Ovary (tissue), 7 donors: ENCODE measurements at regions not wholly inside any gene's neighbourhood (a gene's known extent, or its start where the extent isn't known, plus 50 kb on each side); places are given as distances from the start of the nearest gene placed in this dataset.
"Not testable (repeated sequence)": the region's sequence is repeated elsewhere in the genome, so short reads cannot be mapped to it uniquely, and the experiment has no call there.

Experiments
- DNase-seq, 5 donors: peaks; one replicate each; pipeline ENCODE4 v3.0.0-alpha.2; 2019 to 2020
- H3K27ac ChIP-seq, 2 donors: fragments of 200-600 bp; one replicate each; pipeline versions ENCODE4 v1.5.1 to v1.8.0; 2019 to 2022
- H3K27me3 ChIP-seq: fragments of 200-600 bp; one replicate; pipeline ENCODE4 v1.8.0; 2022
- H3K36me3 ChIP-seq: fragments of 200-600 bp; sonication (generic); one replicate; pipeline ENCODE4 v1.5.1; 2019
- H3K4me1 ChIP-seq: one replicate; pipeline ENCODE4 v1.8.1; 2013; ENCODE audit warnings: mild to moderate bottlenecking, moderate library complexity; ENCODE audit not compliant: insufficient read depth
- H3K4me3 ChIP-seq: fragments of 200-600 bp; sonication (generic); one replicate; pipeline ENCODE4 v1.5.1; 2017
- H3K9me3 ChIP-seq, 2 donors: fragments of 200-600 bp in 1 of 2; sonication (generic) in 1 of 2; one replicate each; pipeline versions ENCODE4 v1.5.1 to v1.8.1; 2013 to 2019; ENCODE audit warnings: mild to moderate bottlenecking in 1 of 2, moderate library complexity in 1 of 2
- CTCF ChIP-seq, 3 donors: fragments of 450-650 bp in 2 of 3; fragments of 200-600 bp in 1 of 3; IDR thresholded peaks; one replicate each; pipeline versions ENCODE4 v1.5.1 to v1.8.0; 2016 to 2022; ENCODE audit warnings: antibody characterized with exemption in 3 of 3, mild to moderate bottlenecking in 1 of 3
- EP300 ChIP-seq: sonication (generic); formaldehyde crosslinking; IDR thresholded peaks from one replicate; pipeline ENCODE4 v1.6.1; 2017; ENCODE audit warnings: antibody characterized with exemption
- POLR2A ChIP-seq: fragments of 450-650 bp; IDR thresholded peaks from one replicate; pipeline ENCODE4 v1.6.1; 2017; ENCODE audit warnings: antibody characterized with exemption, mild to moderate bottlenecking, moderate library complexity
- WGBS, 3 donors: extraction: QIAGEN DNeasy Blood & Tissue Kit in 1 of 3; methylation state at CpG; one replicate each; pipeline versions ENCODE4 v1.1.5 to v1.1.7; 2013 to 2017; 5-methylcytosine and 5-hydroxymethylcytosine counted together
- intact Hi-C, 4 donors: fragments of 100-400 bp; cut with DNase I; formaldehyde crosslinking; loops; one replicate each; pipeline versions ENCODE4 v1.11.0 to v1.15.1; 2022 to 2023
- donor health status: DM: no; HTN: no; CAD: no; lungs with moderate emphysema.
- donor health status: DM: no; HTN: no; CAD: no.
- donor health status: Bipolar disorder and iron deficiency.
- donor health status: DM: no; HTN: no; CAD: no.
- donor health status: DM: yes; HTN: yes; CAD: no.

- Histone ChIP-seq H3K27me3 (no peaks in the 10 kb centered on the region), H3K4me1 (no peaks in the 10 kb centered on the region), H3K9me3 (no peaks in the 10 kb centered on the region), H3K4me3 (no peak overlapping the region), H3K36me3 (no peaks in the 10 kb centered on the region), H3K27ac (no peak overlapping the region)
- DNase-seq, result no peak
- intact Hi-C loops, result no loop called here
- TF ChIP-seq EP300, result no peak
- TF ChIP-seq POLR2A, result no peak
- no peak for TF ChIP-seq CTCF (IDR thresholded peaks at IDR 0.05)
- 24 to 26% (median 24%) methylated on average over 1 of the region's 1 CpG for WGBS, 3 donors
These were observed 349.5 kb upstream of the EDA2R start for GRCh38 chrX:66988331-66988730.

- H3K4me3 ChIP-seq, result no peak overlapping the region
- no peak for DNase-seq
- intact Hi-C loops, result no loop called here
- no peaks in the 10 kb centered on the region for H3K4me1 ChIP-seq
- H3K36me3 ChIP-seq, result no peaks in the 10 kb centered on the region
- H3K27me3 ChIP-seq, result no peaks in the 10 kb centered on the region
- H3K9me3 ChIP-seq, result no peaks in the 10 kb centered on the region
- no peak overlapping the region for H3K27ac ChIP-seq
- TF ChIP-seq CTCF (IDR thresholded peaks at IDR 0.05), result no peak
- TF ChIP-seq POLR2A, result no peak
- no peak for TF ChIP-seq EP300
- 66 to 73% (median 69%) methylated on average over 3 of the region's 3 CpGs for WGBS, 3 donors
These were observed 322.8 kb upstream of the EDA2R start for GRCh38 chrX:66961665-66962064.

GRCh38 chrX:66931713-66932112, 292.8 kb upstream of the EDA2R start:
- H3K9me3 ChIP-seq, result no peaks in the 10 kb centered on the region
- TF ChIP-seq POLR2A (no peak), CTCF (IDR thresholded peaks at IDR 0.05) (no peak), EP300 (no peak)
- H3K4me1 ChIP-seq, result no peaks in the 10 kb centered on the region
- no peak overlapping the region for H3K4me3 ChIP-seq
- DNase-seq, result no peak
- H3K36me3 ChIP-seq, result no peaks in the 10 kb centered on the region
- WGBS, 3 donors, result 74 to 83% (median 77%) methylated on average over 1 of the region's 1 CpG
- no peak overlapping the region for H3K27ac ChIP-seq
- intact Hi-C loops, result no loop called here
- peaks cover 7% of the 10 kb centered on the region for H3K27me3 ChIP-seq

GRCh38 chrX:66930516-66930915, 291.6 kb upstream of the EDA2R start:
- H3K27ac ChIP-seq, H3K27me3 ChIP-seq, intact Hi-C loops, H3K4me1 ChIP-seq, H3K9me3 ChIP-seq, DNase-seq, H3K4me3 ChIP-seq, H3K36me3 ChIP-seq: not testable (repeated sequence)
- WGBS, 3 donors, result 78 to 87% (median 84%) methylated on average over 15 to 18 of the region's 18 CpGs

- 75 to 81% (median 78%) methylated on average over 1 of the region's 1 CpG for WGBS, 3 donors
These were observed 281.4 kb upstream of the EDA2R start for GRCh38 chrX:66920296-66920695.

More at GRCh38 chrX:66920296-66920695, 281.4 kb upstream of the EDA2R start:
- Histone ChIP-seq H3K27me3 (no peaks in the 10 kb centered on the region), H3K4me3 (no peak overlapping the region), H3K9me3 (no peaks in the 10 kb centered on the region), H3K27ac (no peak overlapping the region), H3K4me1 (no peaks in the 10 kb centered on the region), H3K36me3 (no peaks in the 10 kb centered on the region)
- DNase-seq, result no peak
- TF ChIP-seq EP300 (no peak), CTCF (IDR thresholded peaks at IDR 0.05) (no peak), POLR2A (no peak)
- intact Hi-C loops, result no loop called here
